Activated CD4-positive, alpha-beta memory T cell treated with anti-CD3 and anti-CD28 coated beads, Interleukin-2, amount 10 ng/mL, durations not matched to agents 7 days and 5 days (primary cell): ENCODE measurements at regions not wholly inside any gene's neighbourhood (a gene's known extent, or its start where the extent isn't known, plus 50 kb on each side); places are given as distances from the start of the nearest gene placed in this dataset.
"Not testable (repeated sequence)": the region's sequence is repeated elsewhere in the genome, so short reads cannot be mapped to it uniquely, and the experiment has no call there.

ENCODE experiments used
- CTCF ChIA-PET: fragments of 350-600 bp; sonication (Branson Sonifier 250); formaldehyde crosslinking; loops from one replicate; lab custom pipeline; 2021; ENCODE audit warnings: antibody characterized with exemption, inconsistent platforms; lab: Charles Lee
- POLR2A ChIA-PET: fragments of 350-600 bp; sonication (Branson Sonifier 250); formaldehyde crosslinking; loops from one replicate; lab custom pipeline; 2021; ENCODE audit warnings: antibody characterized with exemption; lab: Charles Lee
- DNase-seq: peaks from one replicate; pipeline ENCODE4 v3.0.0-alpha.2; 2020
- H3K27ac Mint-ChIP-seq: one replicate; pipeline ENCODE4 v1.8.0; 2021; ENCODE audit warnings: mild to moderate bottlenecking, mixed read lengths
- H3K27me3 Mint-ChIP-seq: one replicate; pipeline ENCODE4 v1.8.0; 2021; ENCODE audit warnings: mixed read lengths
- H3K36me3 Mint-ChIP-seq: one replicate; pipeline ENCODE4 v1.8.0; 2021; ENCODE audit warnings: low read depth, mixed read lengths
- H3K4me1 Mint-ChIP-seq: one replicate; pipeline ENCODE4 v1.8.0; 2021; ENCODE audit warnings: mixed read lengths
- H3K4me3 Mint-ChIP-seq: one replicate; pipeline ENCODE4 v1.8.0; 2021; ENCODE audit warnings: mild to moderate bottlenecking, mixed read lengths
- H3K9me3 Mint-ChIP-seq: one replicate; pipeline ENCODE4 v1.8.0; 2021; ENCODE audit warnings: mixed read lengths

- CTCF ChIA-PET: no interaction called here
- POLR2A ChIA-PET: no interaction called here
Observed at GRCh38 chr17:72471296-72471695, 350.5 kb downstream of the SOX9 start.

DNA sequence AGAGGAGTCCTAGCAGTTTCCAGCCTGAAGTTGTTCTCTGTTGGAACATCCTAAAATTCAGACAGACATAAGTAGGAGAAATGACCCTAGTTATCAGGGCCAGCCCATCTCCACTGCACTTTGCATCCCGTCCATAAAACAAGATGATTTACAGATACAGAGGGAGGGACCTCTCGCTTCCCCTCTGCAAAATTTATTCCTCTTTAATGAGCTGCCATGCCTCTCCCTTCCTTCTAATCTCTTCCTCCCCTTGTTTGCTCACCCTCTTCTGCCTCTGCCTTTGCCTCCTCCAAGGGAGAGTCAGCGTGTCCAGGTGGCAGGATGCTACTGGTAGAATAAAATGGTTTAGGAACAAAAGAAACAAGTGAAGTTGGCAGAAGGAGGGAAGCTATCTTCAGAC, 351.3 kb downstream of the SOX9 start:
- no peak overlapping the region for H3K27ac Mint-ChIP-seq
- ChIA-PET POLR2A (no interaction called here), CTCF (no interaction called here)
- H3K4me3 Mint-ChIP-seq: no peak overlapping the region
- H3K4me1 Mint-ChIP-seq: no peaks in the 10 kb centered on the region
- no peak for DNase-seq
- H3K36me3 Mint-ChIP-seq: no peaks in the 10 kb centered on the region
- H3K27me3 Mint-ChIP-seq: no peaks in the 10 kb centered on the region
- H3K9me3 Mint-ChIP-seq: no peaks in the 10 kb centered on the region

More at GRCh38 chr17:72471296-72471695, 350.5 kb downstream of the SOX9 start:
- Mint-ChIP-seq H3K36me3 (no peaks in the 10 kb centered on the region), H3K4me1 (no peaks in the 10 kb centered on the region), H3K4me3 (no peak overlapping the region), H3K9me3 (no peaks in the 10 kb centered on the region), H3K27ac (no peak overlapping the region), H3K27me3 (no peaks in the 10 kb centered on the region)
- DNase-seq: no peak

- POLR2A ChIA-PET, DNase-seq, H3K27me3 Mint-ChIP-seq, H3K4me3 Mint-ChIP-seq, H3K27ac Mint-ChIP-seq, H3K9me3 Mint-ChIP-seq, H3K36me3 Mint-ChIP-seq, CTCF ChIA-PET, H3K4me1 Mint-ChIP-seq: not testable (repeated sequence)
Observed at GRCh38 chr17:72472853-72473390, 352.1 kb downstream of the SOX9 start.

DNA sequence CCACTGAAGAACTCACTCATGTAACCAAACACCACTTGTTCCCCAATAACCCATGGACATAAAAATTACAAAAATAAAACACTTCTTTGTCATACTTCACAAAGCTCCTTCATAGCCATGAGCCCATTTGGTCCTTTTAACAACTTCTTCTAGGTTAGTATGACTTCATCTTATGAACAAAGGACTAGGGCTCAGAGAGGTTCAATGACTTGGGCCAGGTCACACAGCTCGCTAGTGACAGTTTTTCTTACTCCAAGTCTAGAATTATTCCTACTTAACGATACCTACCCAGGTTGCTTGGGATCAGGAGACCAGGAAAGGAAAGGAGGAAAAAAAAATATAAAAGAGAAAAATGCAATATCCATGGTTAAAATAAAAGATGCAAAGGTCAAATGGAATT, 353.4 kb downstream of the SOX9 start:
- H3K4me3 Mint-ChIP-seq: no peak overlapping the region
- no peak overlapping the region for H3K27ac Mint-ChIP-seq
- no peak for DNase-seq
- no peaks in the 10 kb centered on the region for H3K4me1 Mint-ChIP-seq
- ChIA-PET POLR2A (no interaction called here), CTCF (no interaction called here)
- H3K27me3 Mint-ChIP-seq: no peaks in the 10 kb centered on the region
- no peaks in the 10 kb centered on the region for H3K9me3 Mint-ChIP-seq
- H3K36me3 Mint-ChIP-seq: no peaks in the 10 kb centered on the region

GRCh38 chr17:72474719-72475477, 354.1 kb downstream of the SOX9 start:
- Mint-ChIP-seq H3K27me3 (no peaks in the 10 kb centered on the region), H3K4me3 (no peak overlapping the region), H3K36me3 (no peaks in the 10 kb centered on the region), H3K27ac (no peak overlapping the region), H3K9me3 (no peaks in the 10 kb centered on the region), H3K4me1 (no peaks in the 10 kb centered on the region)
- DNase-seq: no peak
- CTCF ChIA-PET: no interaction called here
- POLR2A ChIA-PET: no interaction called here

DNA sequence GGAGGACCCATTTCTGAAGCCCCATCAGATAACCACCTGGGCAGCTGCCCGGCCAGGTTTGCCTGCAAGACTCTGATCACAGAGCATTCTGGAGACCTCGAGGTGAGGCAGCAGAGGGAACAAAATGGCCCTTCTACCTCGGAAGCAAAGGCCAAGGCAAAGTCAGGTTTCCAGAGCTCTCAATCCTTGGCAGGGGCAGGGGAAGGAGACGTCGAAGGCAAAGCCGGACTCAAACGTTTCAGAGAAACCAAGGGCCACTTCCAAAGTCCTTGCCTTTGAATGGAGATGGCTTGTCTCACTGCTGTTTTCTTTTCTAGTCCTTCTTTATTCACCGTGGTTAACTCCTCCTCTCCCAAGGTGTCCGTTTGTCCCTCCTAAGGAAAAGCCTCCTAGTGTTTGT, 355.3 kb downstream of the SOX9 start:
- H3K27ac Mint-ChIP-seq: no peak overlapping the region
- H3K27me3 Mint-ChIP-seq: no peaks in the 10 kb centered on the region
- H3K9me3 Mint-ChIP-seq: no peaks in the 10 kb centered on the region
- no peaks in the 10 kb centered on the region for H3K36me3 Mint-ChIP-seq
- no peak overlapping the region for H3K4me3 Mint-ChIP-seq
- ChIA-PET CTCF (no interaction called here), POLR2A (no interaction called here)
- no peaks in the 10 kb centered on the region for H3K4me1 Mint-ChIP-seq
- no peak for DNase-seq

GRCh38 chr17:72476575-72476986, 355.8 kb downstream of the SOX9 start:
- Mint-ChIP-seq H3K36me3 (no peaks in the 10 kb centered on the region), H3K27ac (no peak overlapping the region), H3K4me1 (no peaks in the 10 kb centered on the region), H3K27me3 (no peaks in the 10 kb centered on the region), H3K9me3 (no peaks in the 10 kb centered on the region), H3K4me3 (no peak overlapping the region)
- ChIA-PET CTCF (no interaction called here), POLR2A (no interaction called here)
- DNase-seq: no peak

DNA sequence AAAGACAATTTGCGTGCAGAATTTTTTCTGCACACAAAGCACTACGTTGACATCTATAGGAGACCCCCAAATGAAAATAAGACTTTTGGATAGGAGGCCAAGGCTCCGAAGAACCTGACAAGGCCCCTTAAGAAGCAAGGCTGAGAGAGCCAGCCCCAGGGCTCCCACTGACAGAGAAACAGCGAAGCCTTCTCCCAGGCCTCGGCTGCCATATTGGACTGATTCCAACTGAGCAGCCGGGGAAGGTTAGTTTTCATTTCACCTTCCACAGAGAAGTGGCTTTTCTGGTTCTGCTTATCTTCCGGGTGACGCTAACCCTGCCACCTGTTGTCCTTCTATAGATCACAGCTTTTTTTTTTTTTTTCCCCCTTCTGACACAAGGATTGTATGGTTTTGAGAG, 356.7 kb downstream of the SOX9 start:
- H3K9me3 Mint-ChIP-seq: peaks cover 3% of the 10 kb centered on the region
- DNase-seq: no peak
- H3K36me3 Mint-ChIP-seq: no peaks in the 10 kb centered on the region
- no peak overlapping the region for H3K27ac Mint-ChIP-seq
- no peaks in the 10 kb centered on the region for H3K27me3 Mint-ChIP-seq
- no peak overlapping the region for H3K4me3 Mint-ChIP-seq
- H3K4me1 Mint-ChIP-seq: no peaks in the 10 kb centered on the region
- ChIA-PET CTCF (no interaction called here), POLR2A (no interaction called here)

DNA sequence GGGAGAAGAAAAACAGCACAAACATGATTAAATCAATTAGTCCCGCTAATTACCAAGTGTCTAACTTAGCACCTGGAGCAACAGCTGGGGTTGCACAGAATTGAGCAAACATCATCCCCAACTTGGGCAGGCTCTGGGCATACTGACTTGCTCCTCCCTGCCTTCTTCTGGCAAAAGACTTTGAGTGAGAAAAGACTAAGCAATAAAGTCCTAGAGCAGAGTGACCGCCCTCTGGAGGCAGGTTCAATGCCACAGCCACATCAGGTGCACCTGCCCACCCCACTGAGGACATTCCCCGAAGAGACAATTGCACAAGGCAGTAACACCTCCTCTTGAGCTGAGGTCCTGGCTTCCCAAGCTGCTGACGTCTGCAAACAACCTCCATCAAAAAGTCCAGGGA, 358.3 kb downstream of the SOX9 start:
- H3K27ac Mint-ChIP-seq: no peak overlapping the region
- ChIA-PET POLR2A (no interaction called here), CTCF (no interaction called here)
- no peaks in the 10 kb centered on the region for H3K36me3 Mint-ChIP-seq
- H3K4me3 Mint-ChIP-seq: no peak overlapping the region
- H3K4me1 Mint-ChIP-seq: no peaks in the 10 kb centered on the region
- H3K27me3 Mint-ChIP-seq: no peaks in the 10 kb centered on the region
- H3K9me3 Mint-ChIP-seq: peaks cover 5% of the 10 kb centered on the region
- no peak for DNase-seq

DNA sequence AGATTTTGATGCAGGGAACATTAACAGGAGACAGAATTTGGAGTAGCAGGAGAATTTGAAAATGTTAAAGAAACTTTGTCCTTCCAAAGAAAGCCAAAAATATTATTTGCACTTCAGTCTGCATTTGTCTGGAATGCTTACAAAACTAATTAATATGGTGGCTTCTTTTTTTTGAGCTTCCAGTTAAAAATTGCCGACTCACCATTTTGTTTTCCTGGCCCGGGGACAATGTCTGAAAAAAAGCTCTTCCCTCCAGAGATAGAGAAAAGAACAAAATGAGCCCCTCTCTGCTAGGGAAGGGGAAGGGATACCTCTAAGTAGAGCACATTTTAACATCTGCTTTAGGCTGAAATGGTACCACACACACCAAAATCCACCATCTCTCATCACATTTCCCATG, 360.8 kb downstream of the SOX9 start:
- no peak for DNase-seq
- H3K9me3 Mint-ChIP-seq: peaks cover 7% of the 10 kb centered on the region
- no peak overlapping the region for H3K27ac Mint-ChIP-seq
- H3K4me3 Mint-ChIP-seq: no peak overlapping the region
- CTCF ChIA-PET: interaction anchor here (1.1 kb wide), 1 partner anchor 75 kb away, joined by 3 read pairs; no protein-coding TSS in a partner anchor
- H3K27me3 Mint-ChIP-seq: no peaks in the 10 kb centered on the region
- no peaks in the 10 kb centered on the region for H3K36me3 Mint-ChIP-seq
- no peaks in the 10 kb centered on the region for H3K4me1 Mint-ChIP-seq
- POLR2A ChIA-PET: no interaction called here

GRCh38 chr17:72485596-72485995, 364.8 kb downstream of the SOX9 start:
- Mint-ChIP-seq H3K27ac (no peak overlapping the region), H3K4me3 (no peak overlapping the region), H3K4me1 (no peaks in the 10 kb centered on the region), H3K36me3 (no peaks in the 10 kb centered on the region), H3K27me3 (peaks cover 2% of the 10 kb centered on the region), H3K9me3 (peaks cover 7% of the 10 kb centered on the region)
- CTCF ChIA-PET: no interaction called here
- DNase-seq: no peak
- POLR2A ChIA-PET: no interaction called here

GRCh38 chr17:72486806-72487205, 366.0 kb downstream of the SOX9 start:
- CTCF ChIA-PET: no interaction called here
- H3K27me3 Mint-ChIP-seq: peaks cover 2% of the 10 kb centered on the region

GRCh38 chr17:72487731-72488494, 367.1 kb downstream of the SOX9 start:
- H3K4me3 Mint-ChIP-seq: no peak overlapping the region
- no peaks in the 10 kb centered on the region for H3K4me1 Mint-ChIP-seq
- no peak overlapping the region for H3K27ac Mint-ChIP-seq
- peaks cover 2% of the 10 kb centered on the region for H3K27me3 Mint-ChIP-seq
- peaks cover 4% of the 10 kb centered on the region for H3K9me3 Mint-ChIP-seq
- no peak for DNase-seq
- no peaks in the 10 kb centered on the region for H3K36me3 Mint-ChIP-seq
- CTCF ChIA-PET: no interaction called here
- POLR2A ChIA-PET: no interaction called here

More at GRCh38 chr17:72486806-72487205, 366.0 kb downstream of the SOX9 start:
- H3K4me3 Mint-ChIP-seq: no peak overlapping the region
- POLR2A ChIA-PET: no interaction called here
- H3K36me3 Mint-ChIP-seq: no peaks in the 10 kb centered on the region
- no peak for DNase-seq
- H3K9me3 Mint-ChIP-seq: peaks cover 7% of the 10 kb centered on the region
- H3K27ac Mint-ChIP-seq: no peak overlapping the region
- no peaks in the 10 kb centered on the region for H3K4me1 Mint-ChIP-seq
